Duodenal mucosa (tissue), 2 donors: ENCODE measurements at regions not wholly inside any gene's neighbourhood (a gene's known extent, or its start where the extent isn't known, plus 50 kb on each side); places are given as distances from the start of the nearest gene placed in this dataset.

Experiments used
- H3K27ac ChIP-seq: one replicate; pipeline ENCODE4 v1.7.0; 2013; ENCODE audit warnings: low read depth, low read length
- H3K27me3 ChIP-seq, 2 donors: one replicate each; pipeline ENCODE4 v1.7.0; 2013; ENCODE audit warnings: low read length in 2 of 2, control low read depth in 1 of 2; ENCODE audit not compliant: insufficient read depth in 2 of 2, control insufficient read depth in 1 of 2
- H3K36me3 ChIP-seq, 2 donors: one replicate each; pipeline ENCODE4 v1.7.0; 2013; ENCODE audit warnings: low read length in 2 of 2, control low read depth in 1 of 2; ENCODE audit not compliant: insufficient read depth in 2 of 2, control insufficient read depth in 1 of 2
- H3K4me1 ChIP-seq, 2 donors: one replicate each; pipeline ENCODE4 v1.7.0; 2013; ENCODE audit warnings: low read length in 2 of 2, control low read depth in 1 of 2; ENCODE audit not compliant: insufficient read depth in 2 of 2, control insufficient read depth in 1 of 2
- H3K4me3 ChIP-seq, 2 donors: one replicate each; pipeline ENCODE4 v1.7.0; 2013; ENCODE audit warnings: low read length in 2 of 2, low read depth in 1 of 2
- H3K9ac ChIP-seq, 2 donors: one replicate each; pipeline ENCODE4 v1.7.0; 2013; ENCODE audit warnings: low read length in 2 of 2, low read depth in 1 of 2
- H3K9me3 ChIP-seq, 2 donors: one replicate each; pipeline ENCODE4 v1.7.0; 2013; ENCODE audit warnings: low read length in 2 of 2, control low read depth in 1 of 2; ENCODE audit not compliant: control insufficient read depth in 1 of 2

- no peaks in the 10 kb centered on the region for H3K4me1 ChIP-seq
- H3K27ac ChIP-seq: no peak overlapping the region
- no peak overlapping the region for H3K9ac ChIP-seq
- H3K9me3 ChIP-seq: no peaks in the 10 kb centered on the region
- H3K4me3 ChIP-seq: no peak overlapping the region
- no peaks in the 10 kb centered on the region for H3K27me3 ChIP-seq
- H3K36me3 ChIP-seq: no peaks in the 10 kb centered on the region
Observed at GRCh38 chr16:72576189-72576588, 404.2 kb upstream of the PMFBP1 start.

- no peak overlapping the region for H3K27ac ChIP-seq
- peaks cover 0 to 3% of the 10 kb centered on the region in 2 donors for H3K4me1 ChIP-seq
- H3K27me3 ChIP-seq: no peaks in the 10 kb centered on the region
- no peaks in the 10 kb centered on the region for H3K9me3 ChIP-seq
- no peak overlapping the region for H3K9ac ChIP-seq
- H3K36me3 ChIP-seq: no peaks in the 10 kb centered on the region
- H3K4me3 ChIP-seq: no peak overlapping the region
Observed at GRCh38 chr16:72569677-72570076, 397.7 kb upstream of the PMFBP1 start.

GRCh38 chr16:72568502-72568901, 396.5 kb upstream of the PMFBP1 start:
- Histone ChIP-seq H3K9ac (no peak overlapping the region), H3K36me3 (no peaks in the 10 kb centered on the region), H3K9me3 (no peaks in the 10 kb centered on the region), H3K27ac (no peak overlapping the region), H3K4me3 (no peak overlapping the region), H3K27me3 (no peaks in the 10 kb centered on the region), H3K4me1 (peaks cover 0 to 3% of the 10 kb centered on the region in 2 donors)

GRCh38 chr16:72566174-72566573, 394.2 kb upstream of the PMFBP1 start:
- H3K27me3 ChIP-seq: no peaks in the 10 kb centered on the region

GRCh38 chr16:72565106-72565505, 393.2 kb upstream of the PMFBP1 start:
- Histone ChIP-seq H3K9me3 (no peaks in the 10 kb centered on the region), H3K9ac (no peak overlapping the region), H3K27ac (no peak overlapping the region), H3K4me3 (no peak overlapping the region), H3K36me3 (no peaks in the 10 kb centered on the region), H3K4me1 (peaks cover 7 to 14% of the 10 kb centered on the region in 2 donors), H3K27me3 (no peaks in the 10 kb centered on the region)

More at GRCh38 chr16:72566174-72566573, 394.2 kb upstream of the PMFBP1 start:
- H3K4me3 ChIP-seq: no peak overlapping the region
- no peaks in the 10 kb centered on the region for H3K36me3 ChIP-seq
- H3K9ac ChIP-seq: no peak overlapping the region
- no peak overlapping the region for H3K27ac ChIP-seq
- H3K9me3 ChIP-seq: no peaks in the 10 kb centered on the region
- H3K4me1 ChIP-seq: peaks cover 3 to 5% of the 10 kb centered on the region in 2 donors

GRCh38 chr16:72560617-72561016, 388.7 kb upstream of the PMFBP1 start:
- H3K9ac ChIP-seq: no peak overlapping the region
- no peaks in the 10 kb centered on the region for H3K9me3 ChIP-seq
- no peaks in the 10 kb centered on the region for H3K27me3 ChIP-seq
- H3K4me1 ChIP-seq: peaks cover 11 to 17% of the 10 kb centered on the region in 2 donors
- no peak overlapping the region for H3K27ac ChIP-seq
- H3K4me3 ChIP-seq: peak overlapping the region in 1 of 2 donors; percentile 7
- H3K36me3 ChIP-seq: no peaks in the 10 kb centered on the region

- Histone ChIP-seq H3K36me3 (no peaks in the 10 kb centered on the region), H3K4me1 (peaks cover 11 to 17% of the 10 kb centered on the region in 2 donors), H3K9me3 (no peaks in the 10 kb centered on the region)
Observed at GRCh38 chr16:72558501-72558900, 386.5 kb upstream of the PMFBP1 start.

GRCh38 chr16:72554935-72555334, 383.0 kb upstream of the PMFBP1 start:
- no peak overlapping the region for H3K4me3 ChIP-seq
- H3K9ac ChIP-seq: no peak overlapping the region
- no peak overlapping the region for H3K27ac ChIP-seq
- no peaks in the 10 kb centered on the region for H3K36me3 ChIP-seq
- H3K4me1 ChIP-seq: peaks cover 4 to 6% of the 10 kb centered on the region in 2 donors
- H3K27me3 ChIP-seq: no peaks in the 10 kb centered on the region
- no peaks in the 10 kb centered on the region for H3K9me3 ChIP-seq

More at GRCh38 chr16:72558501-72558900, 386.5 kb upstream of the PMFBP1 start:
- H3K27ac ChIP-seq: no peak overlapping the region
- no peak overlapping the region for H3K9ac ChIP-seq
- H3K4me3 ChIP-seq: no peak overlapping the region
- H3K27me3 ChIP-seq: no peaks in the 10 kb centered on the region

GRCh38 chr16:72552654-72553053, 380.7 kb upstream of the PMFBP1 start:
- no peak overlapping the region for H3K9ac ChIP-seq
- H3K36me3 ChIP-seq: no peaks in the 10 kb centered on the region
- no peaks in the 10 kb centered on the region for H3K9me3 ChIP-seq
- no peak overlapping the region for H3K4me3 ChIP-seq
- H3K27me3 ChIP-seq: no peaks in the 10 kb centered on the region
- H3K27ac ChIP-seq: no peak overlapping the region
- H3K4me1 ChIP-seq: no peaks in the 10 kb centered on the region

- Histone ChIP-seq H3K4me1 (no peaks in the 10 kb centered on the region), H3K27me3 (no peaks in the 10 kb centered on the region), H3K4me3 (no peak overlapping the region), H3K9me3 (no peaks in the 10 kb centered on the region), H3K9ac (no peak overlapping the region), H3K36me3 (no peaks in the 10 kb centered on the region), H3K27ac (no peak overlapping the region)
Observed at GRCh38 chr16:72551649-72552048, 379.7 kb upstream of the PMFBP1 start.

GRCh38 chr16:72549878-72550277, 377.9 kb upstream of the PMFBP1 start:
- Histone ChIP-seq H3K27ac (no peak overlapping the region), H3K27me3 (no peaks in the 10 kb centered on the region), H3K36me3 (no peaks in the 10 kb centered on the region), H3K4me1 (no peaks in the 10 kb centered on the region), H3K9me3 (no peaks in the 10 kb centered on the region), H3K4me3 (no peak overlapping the region), H3K9ac (no peak overlapping the region)
